HG02970 (cell line): ENCODE measurements at regions not wholly inside any gene's neighbourhood (a gene's known extent, or its start where the extent isn't known, plus 50 kb on each side); places are given as distances from the start of the nearest gene placed in this dataset.

ENCODE experiments used
- ATAC-seq: cut with Tn5 transposase; IDR thresholded peaks from one replicate; pipeline ENCODE4 v1.9.1; 2021; ENCODE audit warnings: mild to moderate bottlenecking, moderate library complexity, moderate number of reproducible peaks; ENCODE audit not compliant: unreplicated experiment, low FRiP score

GRCh38 chr5:175388531-175388930, 55.5 kb downstream of the DRD1 start:
- no peak for ATAC-seq

GRCh38 chr5:175387144-175387543, 56.8 kb downstream of the DRD1 start:
- ATAC-seq = no peak

GRCh38 chr5:175386526-175386925, 57.5 kb downstream of the DRD1 start:
- no peak for ATAC-seq

GRCh38 chr5:175385691-175386362, 58.2 kb downstream of the DRD1 start:
- no peak for ATAC-seq

GRCh38 chr5:175384724-175385552, 59.0 kb downstream of the DRD1 start:
- no peak for ATAC-seq

GRCh38 chr5:175383350-175383749, 60.6 kb downstream of the DRD1 start:
- ATAC-seq = no peak

GRCh38 chr5:175382171-175382570, 61.8 kb downstream of the DRD1 start:
- ATAC-seq = no peak

- ATAC-seq = no peak
These were observed 62.9 kb downstream of the DRD1 start for GRCh38 chr5:175381130-175381529.

- no peak for ATAC-seq
These were observed 63.3 kb downstream of the DRD1 start for GRCh38 chr5:175380701-175381100.

GRCh38 chr5:175379867-175380266, 64.1 kb downstream of the DRD1 start:
- ATAC-seq = no peak

- ATAC-seq = no peak
These were observed 65.4 kb downstream of the DRD1 start for GRCh38 chr5:175378444-175379028.

GRCh38 chr5:175377816-175378215, 66.2 kb downstream of the DRD1 start:
- ATAC-seq = no peak

- ATAC-seq = no peak
These were observed 69.7 kb downstream of the DRD1 start for GRCh38 chr5:175374166-175374875.

- no peak for ATAC-seq
These were observed 78.1 kb downstream of the DRD1 start for GRCh38 chr5:175365866-175366265.

- no peak for ATAC-seq
These were observed 80.7 kb downstream of the DRD1 start for GRCh38 chr5:175363300-175363699.

GRCh38 chr5:175357995-175358394, 86.0 kb downstream of the DRD1 start:
- ATAC-seq = no peak

GRCh38 chr5:175356428-175356827, 87.6 kb downstream of the DRD1 start:
- no peak for ATAC-seq

- no peak for ATAC-seq
These were observed 89.0 kb downstream of the DRD1 start for GRCh38 chr5:175354964-175355363.

- ATAC-seq = no peak
These were observed 90.1 kb downstream of the DRD1 start for GRCh38 chr5:175353926-175354325.

GRCh38 chr5:175351897-175352590, 91.9 kb downstream of the DRD1 start:
- no peak for ATAC-seq
